Mesendoderm (in vitro differentiated cells): ENCODE measurements at regions not wholly inside any gene's neighbourhood (a gene's known extent, or its start where the extent isn't known, plus 50 kb on each side); places are given as distances from the start of the nearest gene placed in this dataset.

Experiments used
- DNase-seq: peaks from one replicate; pipeline ENCODE4 v3.0.0; 2013
- H2AK5ac ChIP-seq: 2 replicates; pipeline ENCODE4 v1.6.1; 2013; ENCODE audit warnings: low read length, inconsistent platforms
- H2BK120ac ChIP-seq: 2 replicates; pipeline ENCODE4 v1.6.1; 2013; ENCODE audit warnings: low read depth, mild to moderate bottlenecking, low read length, moderate library complexity, mixed read lengths
- H2BK15ac ChIP-seq: replicated peaks from 2 replicates; pipeline ENCODE4 v1.6.1; 2013; ENCODE audit warnings: low read depth, mild to moderate bottlenecking, moderate library complexity
- H2BK5ac ChIP-seq: 2 replicates; pipeline ENCODE4 v1.6.1; 2013; ENCODE audit warnings: low read length, inconsistent platforms
- H3K18ac ChIP-seq: 2 replicates; pipeline ENCODE4 v1.6.1; 2013; ENCODE audit warnings: mild to moderate bottlenecking, low read length, mixed read lengths
- H3K23ac ChIP-seq: one replicate; pipeline ENCODE4 v1.6.1; 2013; ENCODE audit warnings: low read length
- H3K27ac ChIP-seq: 2 replicates; pipeline ENCODE4 v1.5.1; 2013; ENCODE audit warnings: low read depth, mild to moderate bottlenecking, inconsistent platforms, low read length, moderate library complexity
- H3K27me3 ChIP-seq: 2 replicates; pipeline ENCODE4 v1.6.1; 2013; ENCODE audit warnings: low read length, control low read depth, mild to moderate bottlenecking, inconsistent platforms; ENCODE audit not compliant: insufficient read depth, poor library complexity
- H3K36me3 ChIP-seq: 2 replicates; pipeline ENCODE4 v1.6.1; 2013; ENCODE audit warnings: low read length, inconsistent platforms; ENCODE audit not compliant: control insufficient read depth, insufficient read depth
- H3K4ac ChIP-seq: one replicate; pipeline ENCODE4 v1.6.1; 2013; ENCODE audit warnings: low read depth, mild to moderate bottlenecking, low read length, moderate library complexity
- H3K4me1 ChIP-seq: 2 replicates; pipeline ENCODE4 v1.6.1; 2013; ENCODE audit warnings: low read depth, low read length, inconsistent platforms; ENCODE audit not compliant: control insufficient read depth
- H3K4me2 ChIP-seq: 2 replicates; pipeline ENCODE4 v1.6.1; 2013; ENCODE audit warnings: low read length
- H3K4me3 ChIP-seq: 2 replicates; pipeline ENCODE4 v1.5.1; 2013; ENCODE audit warnings: mild to moderate bottlenecking, low read length
- H3K56ac ChIP-seq: one replicate; pipeline ENCODE4 v1.6.1; 2013; ENCODE audit warnings: low read length
- H3K79me1 ChIP-seq: 2 replicates; pipeline ENCODE4 v1.6.1; 2013; ENCODE audit warnings: low read length, inconsistent platforms
- H3K79me2 ChIP-seq: 2 replicates; pipeline ENCODE4 v1.6.1; 2013; ENCODE audit warnings: mild to moderate bottlenecking, low read length; ENCODE audit not compliant: control insufficient read depth, insufficient read depth
- H3K9ac ChIP-seq: 2 replicates; pipeline ENCODE4 v1.6.1; 2013; ENCODE audit warnings: low read length, inconsistent platforms
- H4K5ac ChIP-seq: one replicate; pipeline ENCODE4 v1.6.1; 2013; ENCODE audit warnings: low read length
- H4K8ac ChIP-seq: one replicate; pipeline ENCODE4 v1.6.1; 2013; ENCODE audit warnings: low read depth, mild to moderate bottlenecking, control low read depth, low read length, moderate library complexity
- WGBS: extraction: QIAGEN DNeasy Blood & Tissue Kit; methylation state at CpG from one replicate; pipeline ENCODE4 v1.1.7; 2013; ENCODE audit warnings: low lambda C conversion rate, missing lambda C conversion rate; ENCODE audit not compliant: insufficient coverage; ENCODE audit errors: extremely low coverage; 5-methylcytosine and 5-hydroxymethylcytosine counted together

DNA sequence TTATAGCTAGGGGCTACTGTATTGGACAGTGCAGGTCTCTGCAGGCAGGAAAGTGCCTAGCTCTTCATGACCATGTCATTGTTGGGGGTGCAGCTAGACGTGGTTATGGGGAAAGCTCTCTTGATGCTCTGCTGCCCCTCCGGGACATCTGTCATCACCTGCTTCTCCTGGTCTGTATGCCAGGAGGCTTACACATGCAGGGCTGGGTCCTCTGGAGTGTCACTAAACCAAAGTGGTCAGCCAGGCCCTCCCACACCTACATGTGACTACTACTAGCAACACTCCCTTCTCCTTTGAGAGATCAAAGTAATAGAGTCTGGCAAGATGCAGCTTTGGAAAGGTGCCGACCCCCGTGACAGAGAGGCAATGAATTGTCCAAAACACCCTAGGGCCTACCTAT lies 98.5 kb downstream of the SST start:
- Histone ChIP-seq H3K79me2 (no peaks in the 10 kb centered on the region), H2BK15ac (no peak overlapping the region), H3K9ac (no peak overlapping the region), H2AK5ac (no peak overlapping the region), H2BK120ac (no peak overlapping the region), H3K18ac (no peak overlapping the region), H3K4ac (no peak overlapping the region), H3K27ac (no peak overlapping the region), H3K23ac (no peak overlapping the region), H2BK5ac (no peak overlapping the region), H3K4me2 (no peak overlapping the region), H3K4me3 (no peak overlapping the region), H3K27me3 (no peaks in the 10 kb centered on the region), H3K56ac (no peak overlapping the region), H3K36me3 (no peaks in the 10 kb centered on the region), H4K5ac (no peak overlapping the region), H3K79me1 (no peaks in the 10 kb centered on the region), H4K8ac (no peak overlapping the region), H3K4me1 (peaks cover 9% of the 10 kb centered on the region)
- DNase-seq, result no peak
- WGBS, result no CpG with 5 or more reads among the region's 4 CpGs

DNA sequence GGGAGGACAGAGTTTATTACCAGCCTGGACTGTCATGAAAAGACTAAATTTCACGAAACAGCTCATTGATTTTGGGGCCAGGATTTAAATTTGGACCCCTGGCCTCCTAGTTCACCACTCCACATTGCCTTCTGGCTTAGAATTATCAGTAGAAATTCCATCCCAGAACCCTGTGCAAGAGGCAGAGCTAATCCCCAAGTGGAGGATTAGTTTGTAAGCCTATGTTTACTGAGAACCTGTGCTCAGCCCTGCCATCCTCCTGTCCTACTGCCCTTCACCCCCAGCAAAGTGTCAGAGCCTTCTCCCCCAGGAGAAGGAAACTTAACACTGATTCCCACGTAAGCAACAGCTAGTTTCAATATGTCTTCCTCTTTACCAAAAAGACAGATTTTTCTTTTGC lies 99.4 kb downstream of the SST start:
- Histone ChIP-seq H3K9ac (no peak overlapping the region), H3K27ac (no peak overlapping the region), H2BK5ac (no peak overlapping the region), H2AK5ac (no peak overlapping the region), H2BK120ac (no peak overlapping the region), H3K27me3 (no peaks in the 10 kb centered on the region), H2BK15ac (no peak overlapping the region), H3K79me2 (no peaks in the 10 kb centered on the region), H3K18ac (no peak overlapping the region), H3K23ac (no peak overlapping the region), H4K8ac (no peak overlapping the region), H3K4me2 (no peak overlapping the region), H3K4ac (no peak overlapping the region), H3K36me3 (no peaks in the 10 kb centered on the region), H3K79me1 (no peaks in the 10 kb centered on the region), H3K4me3 (no peak overlapping the region), H3K56ac (no peak overlapping the region), H3K4me1 (peaks cover 9% of the 10 kb centered on the region), H4K5ac (no peak overlapping the region)
- no peak for DNase-seq
- no CpG with 5 or more reads among the region's 2 CpGs for WGBS

DNA sequence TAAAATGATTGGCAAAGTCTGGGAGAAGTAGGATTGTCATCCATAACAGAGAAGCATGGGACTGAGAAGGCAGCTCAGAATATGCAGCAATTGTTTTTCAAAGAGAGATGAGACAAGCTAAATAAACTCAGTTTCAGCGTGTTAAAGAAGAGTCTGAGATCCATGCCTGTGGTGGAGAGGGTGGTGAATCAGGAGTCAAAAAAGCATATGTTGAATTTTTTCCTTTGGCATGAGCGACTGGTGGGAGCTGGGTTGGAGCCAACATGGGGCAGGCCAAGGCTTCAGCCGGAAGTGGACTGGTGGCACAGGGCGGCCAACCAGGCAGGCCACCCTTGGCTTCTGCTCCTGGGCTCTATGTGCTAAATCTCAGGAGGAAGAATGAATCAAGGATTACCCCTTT lies 102.0 kb downstream of the SST start:
- no peak overlapping the region for H3K9ac ChIP-seq
- no peaks in the 10 kb centered on the region for H3K79me1 ChIP-seq
- peak overlapping the region; percentile 39 for H2BK15ac ChIP-seq
- H3K23ac ChIP-seq, result no peak overlapping the region
- WGBS, result no CpG with 5 or more reads among the region's 4 CpGs
- peak overlapping the region; percentile 56 for H3K18ac ChIP-seq
- H3K36me3 ChIP-seq, result no peaks in the 10 kb centered on the region
- H3K4ac ChIP-seq, result peak overlapping the region; percentile 57
- no peak overlapping the region for H4K5ac ChIP-seq
- H3K27ac ChIP-seq, result no peak overlapping the region
- no peak overlapping the region for H2BK120ac ChIP-seq
- no peaks in the 10 kb centered on the region for H3K79me2 ChIP-seq
- H3K27me3 ChIP-seq, result no peaks in the 10 kb centered on the region
- peak overlapping the region; percentile 36 for H2BK5ac ChIP-seq
- H4K8ac ChIP-seq, result no peak overlapping the region
- DNase-seq, result no peak
- peak overlapping the region; percentile 31 for H2AK5ac ChIP-seq
- H3K4me1 ChIP-seq, result peaks cover 9% of the 10 kb centered on the region
- no peak overlapping the region for H3K4me2 ChIP-seq
- H3K56ac ChIP-seq, result peak overlapping the region; percentile 12
- H3K4me3 ChIP-seq, result no peak overlapping the region

DNA sequence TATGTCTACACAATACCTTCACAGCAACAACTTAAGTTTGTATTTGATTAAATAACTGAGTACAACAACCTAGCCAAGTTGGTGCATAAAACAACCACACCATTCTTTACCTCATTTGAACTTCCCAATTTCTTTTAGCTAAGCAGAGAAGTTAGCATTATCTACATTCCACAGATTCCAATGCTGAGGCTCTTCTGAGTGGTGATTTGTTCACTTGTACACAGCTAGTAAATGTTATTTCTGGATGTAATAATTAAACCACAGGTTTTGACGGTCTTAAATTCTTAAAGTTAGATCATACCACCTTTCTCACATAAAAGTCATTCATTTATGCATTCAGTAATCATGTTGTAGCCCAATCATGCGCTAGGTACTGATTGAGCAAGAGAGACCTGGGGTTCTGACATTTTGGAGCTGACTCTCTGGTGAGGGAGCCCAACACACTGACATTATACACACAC lies 102.5 kb downstream of the SST start:
- Histone ChIP-seq H3K27ac (no peak overlapping the region), H4K8ac (no peak overlapping the region), H2BK120ac (no peak overlapping the region), H3K4me1 (peaks cover 9% of the 10 kb centered on the region), H3K79me2 (no peaks in the 10 kb centered on the region), H3K23ac (no peak overlapping the region), H4K5ac (no peak overlapping the region), H3K4me3 (no peak overlapping the region), H3K79me1 (no peaks in the 10 kb centered on the region), H3K4me2 (no peak overlapping the region), H2BK5ac (peak overlapping the region; percentile 36), H2BK15ac (no peak overlapping the region), H3K18ac (peak overlapping the region; percentile 56), H2AK5ac (no peak overlapping the region), H3K36me3 (no peaks in the 10 kb centered on the region), H3K9ac (no peak overlapping the region), H3K56ac (peak overlapping the region; percentile 12), H3K4ac (no peak overlapping the region), H3K27me3 (no peaks in the 10 kb centered on the region)
- WGBS, result no CpG with 5 or more reads among the region's 2 CpGs
- peak; percentile 67 for DNase-seq

DNA sequence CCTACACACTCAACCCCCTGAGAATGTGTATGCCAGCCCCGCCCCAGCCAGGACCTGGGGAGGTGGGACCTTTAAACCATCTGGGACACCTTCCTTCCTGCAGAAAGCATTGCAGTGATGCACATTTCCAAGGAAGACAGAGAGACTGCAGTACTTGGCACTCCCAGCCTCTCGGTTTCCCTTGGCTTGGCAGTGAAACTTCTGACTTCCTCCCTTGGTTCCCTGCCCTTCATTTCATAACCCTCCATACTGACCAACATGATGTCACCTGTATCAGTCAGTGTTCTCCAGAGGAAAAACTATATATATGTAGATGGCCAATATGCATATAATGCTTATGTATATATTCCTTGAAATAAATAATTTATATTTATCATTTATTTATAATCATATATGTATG lies 103.2 kb downstream of the SST start:
- peak; percentile 1 for DNase-seq
- WGBS, result no CpG with 5 or more reads among the region's 2 CpGs
- no peak overlapping the region for H3K9ac ChIP-seq
- H3K4me3 ChIP-seq, result no peak overlapping the region
- no peak overlapping the region for H4K5ac ChIP-seq
- no peak overlapping the region for H3K23ac ChIP-seq
- H2AK5ac ChIP-seq, result peak overlapping the region; percentile 36
- no peak overlapping the region for H3K4ac ChIP-seq
- H2BK5ac ChIP-seq, result peak overlapping the region; percentile 39
- no peaks in the 10 kb centered on the region for H3K79me2 ChIP-seq
- H4K8ac ChIP-seq, result no peak overlapping the region
- H3K56ac ChIP-seq, result peak overlapping the region; percentile 43
- H3K4me1 ChIP-seq, result peaks cover 9% of the 10 kb centered on the region
- H3K27ac ChIP-seq, result no peak overlapping the region
- H3K36me3 ChIP-seq, result no peaks in the 10 kb centered on the region
- H3K4me2 ChIP-seq, result no peak overlapping the region
- no peak overlapping the region for H2BK15ac ChIP-seq
- no peaks in the 10 kb centered on the region for H3K27me3 ChIP-seq
- no peaks in the 10 kb centered on the region for H3K79me1 ChIP-seq
- H3K18ac ChIP-seq, result peak overlapping the region; percentile 15
- peak overlapping the region; percentile 13 for H2BK120ac ChIP-seq

DNA sequence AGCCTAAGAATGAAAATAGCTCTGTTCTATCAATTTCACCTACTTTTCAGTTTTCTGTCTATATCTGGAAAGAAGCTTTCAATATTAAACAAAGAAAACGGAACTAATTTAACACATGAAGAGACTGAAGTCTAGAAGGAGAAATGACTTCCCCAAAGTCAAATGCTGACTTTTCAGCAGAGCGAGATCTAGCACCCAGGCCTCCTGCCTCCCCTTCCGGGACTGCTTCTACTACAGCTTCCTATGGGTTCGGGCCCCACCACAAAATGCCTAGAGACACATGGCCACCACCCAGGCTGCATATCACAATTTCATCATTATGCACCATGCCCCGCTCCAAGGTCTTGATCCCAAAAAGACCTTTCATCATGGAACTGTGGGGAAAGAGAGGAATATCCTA lies 104.5 kb downstream of the SST start:
- H3K4ac ChIP-seq, result no peak overlapping the region
- no peak overlapping the region for H3K9ac ChIP-seq
- H3K4me2 ChIP-seq, result no peak overlapping the region
- no peaks in the 10 kb centered on the region for H3K27me3 ChIP-seq
- no peaks in the 10 kb centered on the region for H3K79me2 ChIP-seq
- H3K4me1 ChIP-seq, result peaks cover 9% of the 10 kb centered on the region
- DNase-seq, result no peak
- WGBS, result no CpG with 5 or more reads among the region's 5 CpGs
- H3K23ac ChIP-seq, result no peak overlapping the region
- no peak overlapping the region for H2BK120ac ChIP-seq
- no peak overlapping the region for H3K56ac ChIP-seq
- H2BK5ac ChIP-seq, result no peak overlapping the region
- H3K4me3 ChIP-seq, result no peak overlapping the region
- no peak overlapping the region for H3K18ac ChIP-seq
- no peak overlapping the region for H2BK15ac ChIP-seq
- no peaks in the 10 kb centered on the region for H3K36me3 ChIP-seq
- no peaks in the 10 kb centered on the region for H3K79me1 ChIP-seq
- H4K8ac ChIP-seq, result no peak overlapping the region
- H3K27ac ChIP-seq, result no peak overlapping the region
- no peak overlapping the region for H4K5ac ChIP-seq
- H2AK5ac ChIP-seq, result no peak overlapping the region
